Right lobe of liver (tissue), 4 donors: ENCODE measurements at regions not wholly inside any gene's neighbourhood (a gene's known extent, or its start where the extent isn't known, plus 50 kb on each side); places are given as distances from the start of the nearest gene placed in this dataset.

Source experiments
- POLR2A ChIP-seq: fragments of 450-650 bp; IDR thresholded peaks from one replicate; pipeline ENCODE4 v1.6.1; 2017; ENCODE audit warnings: antibody characterized with exemption, mild to moderate bottlenecking
- TF ChIP-seq, protein P1 (sequence below), 4 donors: fragments of 200-600 bp in 3 of 4; fragments of 450-650 bp in 1 of 4; IDR thresholded peaks; one replicate each; pipeline versions ENCODE4 v1.5.1 to v1.8.0; 2016 to 2022; ENCODE audit warnings: antibody characterized with exemption in 4 of 4, mild to moderate bottlenecking in 2 of 4
- donor health status: DM: no; HTN: no; CAD: no.
- donor health status: DM: no; HTN: no; CAD: no.
- donor health status: DM: no; HTN: yes; CAD: no.

GRCh38 chr13:34139660-34140227 lies 321.8 kb downstream of the RFC3 start:
- TF ChIP-seq, protein P1, sequence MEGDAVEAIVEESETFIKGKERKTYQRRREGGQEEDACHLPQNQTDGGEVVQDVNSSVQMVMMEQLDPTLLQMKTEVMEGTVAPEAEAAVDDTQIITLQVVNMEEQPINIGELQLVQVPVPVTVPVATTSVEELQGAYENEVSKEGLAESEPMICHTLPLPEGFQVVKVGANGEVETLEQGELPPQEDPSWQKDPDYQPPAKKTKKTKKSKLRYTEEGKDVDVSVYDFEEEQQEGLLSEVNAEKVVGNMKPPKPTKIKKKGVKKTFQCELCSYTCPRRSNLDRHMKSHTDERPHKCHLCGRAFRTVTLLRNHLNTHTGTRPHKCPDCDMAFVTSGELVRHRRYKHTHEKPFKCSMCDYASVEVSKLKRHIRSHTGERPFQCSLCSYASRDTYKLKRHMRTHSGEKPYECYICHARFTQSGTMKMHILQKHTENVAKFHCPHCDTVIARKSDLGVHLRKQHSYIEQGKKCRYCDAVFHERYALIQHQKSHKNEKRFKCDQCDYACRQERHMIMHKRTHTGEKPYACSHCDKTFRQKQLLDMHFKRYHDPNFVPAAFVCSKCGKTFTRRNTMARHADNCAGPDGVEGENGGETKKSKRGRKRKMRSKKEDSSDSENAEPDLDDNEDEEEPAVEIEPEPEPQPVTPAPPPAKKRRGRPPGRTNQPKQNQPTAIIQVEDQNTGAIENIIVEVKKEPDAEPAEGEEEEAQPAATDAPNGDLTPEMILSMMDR (IDR thresholded peaks at IDR 0.05) = no peak
- no peak for TF ChIP-seq POLR2A
